Motor neuron (in vitro differentiated cells): ENCODE measurements at regions not wholly inside any gene's neighbourhood (a gene's known extent, or its start where the extent isn't known, plus 50 kb on each side); places are given as distances from the start of the nearest gene placed in this dataset.
"Not testable (repeated sequence)": the region's sequence is repeated elsewhere in the genome, so short reads cannot be mapped to it uniquely, and the experiment has no call there.

Experiments
- ATAC-seq, 8 experiments: fragments of 200-7000 bp; cut with Tn5 transposase; replicated peaks in 6 of 8; 2 replicates each; pipeline ENCODE4 v1.8.0; 2021; ENCODE audit warnings: mild to moderate bottlenecking in 8 of 8, moderate library complexity in 8 of 8
- H3K27ac ChIP-seq, 2 donors: fragments of 250-450 bp; sonication (Bioruptor Pico); 2 replicates each; pipeline ENCODE4 v1.9.0; 2021; ENCODE audit warnings: antibody characterized with exemption in 2 of 2, mild to moderate bottlenecking in 2 of 2, moderate library complexity in 1 of 2
- H3K4me1 ChIP-seq, 2 donors: fragments of 250-450 bp; sonication (Bioruptor Pico); replicated peaks in 1 of 2; 2 replicates each; pipeline ENCODE4 v1.6.1; 2021; ENCODE audit warnings: antibody characterized with exemption in 2 of 2, mild to moderate bottlenecking in 2 of 2, moderate library complexity in 1 of 2
- H3K4me3 ChIP-seq, 5 donors: fragments of 250-450 bp; sonication (Bioruptor Pico); 2 replicates each; pipeline ENCODE4 v1.9.0; 2021; ENCODE audit warnings: antibody characterized with exemption in 5 of 5, mild to moderate bottlenecking in 5 of 5, moderate library complexity in 4 of 5
- WGBS, 10 experiments: fragments of 450-650 bp; shearing (Covaris generic); methylation state at CpG; one replicate each; pipeline ENCODE4 v1.0.0; 2022; 5-methylcytosine and 5-hydroxymethylcytosine counted together
- in situ Hi-C, 9 experiments: fragments of 400-800 bp; cut with MboI; loops; one replicate each; pipeline ENCODE4 v1.15.0; 2021; ENCODE audit warnings: low sequenced_read_pairs in 9 of 9, low pct_unique_long_range_greater_than_20kb in 2 of 9; ENCODE audit not compliant: unreplicated experiment in 9 of 9

GRCh38 chr2:47699533-47700215 lies 83.3 kb upstream of the MSH6 start:
- H3K4me1 ChIP-seq: no peaks in the 10 kb centered on the region
- WGBS, 10 experiments: 50 to 100% (median 100%) methylated on average over 1 of the region's 1 CpG; no CpG with 5 or more reads in 1 of the 10 experiments
- H3K4me3 ChIP-seq: no peak overlapping the region
- in situ Hi-C loops: no loop called here
- no peak overlapping the region for H3K27ac ChIP-seq
- no peak for ATAC-seq

GRCh38 chr2:47698436-47698972 lies 84.4 kb upstream of the MSH6 start:
- ATAC-seq, H3K27ac ChIP-seq, H3K4me1 ChIP-seq, H3K4me3 ChIP-seq, in situ Hi-C loops: not testable (repeated sequence)
- WGBS, 10 experiments: 10 to 87% (median 68%) methylated on average over 1 to 3 of the region's 4 CpGs; no CpG with 5 or more reads in 4 of the 10 experiments

DNA sequence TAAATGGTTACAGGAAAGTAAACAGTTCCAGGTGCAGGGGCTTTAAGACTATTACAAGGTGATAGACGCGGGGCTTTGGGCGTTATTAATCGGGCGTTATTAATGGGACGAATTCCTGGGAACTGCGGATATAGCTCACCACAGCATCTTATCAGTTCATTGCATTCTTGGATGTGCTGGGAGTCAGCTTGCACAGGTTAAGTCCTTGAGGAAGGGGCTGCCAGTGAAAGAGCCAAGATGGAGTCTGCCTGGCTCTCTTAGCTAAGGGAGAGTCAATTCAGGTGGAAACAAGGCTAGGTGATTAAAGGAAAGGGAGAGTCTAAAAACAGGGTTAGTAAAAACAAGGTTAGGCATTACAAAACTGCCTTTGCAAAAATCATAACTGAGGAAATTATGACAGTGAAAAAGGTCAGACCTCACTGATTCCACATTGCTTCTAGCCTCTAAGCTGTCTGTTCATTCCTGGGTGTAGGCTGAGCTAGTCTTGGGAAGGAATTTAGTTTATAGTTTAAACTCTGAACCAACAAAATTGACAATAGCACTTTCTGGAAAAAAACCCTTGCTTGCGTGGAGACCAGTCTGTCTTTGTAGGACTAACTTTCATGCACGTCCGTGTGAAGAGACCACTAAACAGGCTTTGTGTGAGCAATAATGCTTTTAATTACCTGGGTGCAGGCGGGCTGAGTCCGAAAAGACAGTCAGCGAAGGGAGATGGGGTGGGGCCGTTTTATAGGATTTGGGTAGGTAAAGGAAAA lies 85.1 kb upstream of the MSH6 start:
- H3K27ac ChIP-seq, ATAC-seq, in situ Hi-C loops, H3K4me1 ChIP-seq, H3K4me3 ChIP-seq: not testable (repeated sequence)
- WGBS, 10 experiments: 63 to 96% (median 87%) methylated on average over 2 to 10 of the region's 14 CpGs; no CpG with 5 or more reads in 3 of the 10 experiments

- no peaks in the 10 kb centered on the region for H3K4me1 ChIP-seq
- 32 to 100% (median 79%) methylated on average over 1 to 11 of the region's 12 CpGs for WGBS, 10 experiments
- in situ Hi-C loops: no loop called here
- no peak overlapping the region for H3K4me3 ChIP-seq
- H3K27ac ChIP-seq: no peak overlapping the region
- no peak for ATAC-seq
Observed at GRCh38 chr2:47697000-47697601, 85.8 kb upstream of the MSH6 start.

DNA sequence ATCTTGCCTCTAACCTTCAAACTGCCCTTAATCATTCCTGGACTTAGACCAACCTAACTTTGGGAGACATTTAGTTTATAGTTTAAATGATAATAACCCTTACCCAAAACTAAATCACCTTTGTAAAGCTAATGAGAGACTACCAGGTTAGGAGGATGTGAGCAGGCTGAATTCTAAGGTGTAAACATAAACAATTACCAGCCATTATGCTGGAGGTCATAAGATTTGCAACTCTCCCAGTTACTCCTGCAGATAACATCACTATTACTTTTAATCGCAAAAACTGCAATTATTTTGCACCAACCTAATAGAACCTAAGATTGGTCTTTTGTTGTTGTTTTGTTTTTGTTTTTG lies 86.5 kb upstream of the MSH6 start:
- WGBS, 10 experiments: 29 to 100% (median 86%) methylated on average over 1 of the region's 1 CpG; no CpG with 5 or more reads in 2 of the 10 experiments
- no peaks in the 10 kb centered on the region for H3K4me1 ChIP-seq
- H3K27ac ChIP-seq: no peak overlapping the region
- no peak overlapping the region for H3K4me3 ChIP-seq
- no peak for ATAC-seq
- in situ Hi-C loops: no loop called here

DNA sequence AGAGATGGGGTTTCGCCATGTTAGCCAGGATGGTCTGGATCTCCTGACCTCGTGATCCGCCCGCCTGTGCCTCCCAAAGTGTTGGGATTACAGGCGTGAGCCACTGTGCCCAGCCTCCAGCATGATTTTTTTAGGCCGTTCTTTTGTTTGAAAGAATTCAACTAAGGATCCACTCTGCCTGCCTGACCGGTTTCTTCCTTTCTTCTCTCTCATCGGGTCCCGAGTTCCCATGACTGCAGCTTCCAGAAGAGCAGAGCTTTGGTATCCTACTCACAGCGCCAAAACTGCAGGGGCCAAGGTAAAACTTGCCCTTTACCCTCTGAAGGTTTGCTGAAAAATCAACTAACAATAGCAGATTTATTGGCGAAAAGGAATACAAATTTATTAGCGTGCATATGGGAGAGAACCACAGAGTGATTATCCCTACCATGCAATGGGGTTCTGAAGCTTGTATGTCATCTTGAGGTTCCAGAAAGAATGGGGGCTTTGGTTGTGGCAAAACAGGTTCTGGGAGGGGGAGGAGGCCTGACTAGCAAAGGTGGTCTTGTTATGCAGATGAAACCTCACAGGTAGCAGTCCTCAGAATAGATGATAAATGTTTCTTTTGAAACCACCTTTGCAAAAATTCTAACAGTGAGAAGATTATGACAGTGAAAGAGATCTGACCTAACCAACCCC lies 87.0 kb upstream of the MSH6 start:
- Histone ChIP-seq H3K27ac (no peak overlapping the region), H3K4me3 (no peak overlapping the region), H3K4me1 (no peaks in the 10 kb centered on the region)
- no peak for ATAC-seq
- in situ Hi-C loops: no loop called here
- 26 to 100% (median 70%) methylated on average over 1 to 8 of the region's 12 CpGs; no CpG with 5 or more reads in 1 of the 10 experiments for WGBS, 10 experiments

DNA sequence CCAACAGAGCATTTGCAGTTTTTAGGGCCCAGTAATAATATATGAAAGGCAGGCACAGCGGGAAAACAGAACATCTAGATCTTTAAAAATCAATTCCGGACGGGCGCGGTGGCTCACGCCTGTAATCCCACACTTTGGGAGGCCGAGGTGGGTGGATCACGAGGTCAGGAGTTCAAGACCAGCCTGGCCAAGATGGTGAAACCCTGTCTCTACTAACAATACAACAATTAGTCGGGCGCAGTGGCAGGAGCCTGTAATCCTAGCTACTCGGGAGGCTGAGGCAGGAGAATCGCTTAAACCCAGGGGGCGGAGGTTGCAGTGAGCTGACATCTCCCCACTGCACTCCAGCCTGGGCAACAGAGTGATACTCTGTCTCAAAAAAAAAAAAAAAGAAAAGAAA lies 88.5 kb upstream of the MSH6 start:
- H3K4me1 ChIP-seq, in situ Hi-C loops, H3K27ac ChIP-seq, ATAC-seq, H3K4me3 ChIP-seq: not testable (repeated sequence)
- 70 to 100% (median 82%) methylated on average over 1 to 12 of the region's 13 CpGs; no CpG with 5 or more reads in 2 of the 10 experiments for WGBS, 10 experiments

- H3K4me1 ChIP-seq, H3K4me3 ChIP-seq, H3K27ac ChIP-seq, ATAC-seq, in situ Hi-C loops: not testable (repeated sequence)
- WGBS, 10 experiments: 98 to 100% methylated on average over 3 to 8 of the region's 44 CpGs; no CpG with 5 or more reads in 8 of the 10 experiments
Observed at GRCh38 chr2:47690706-47691325, 92.1 kb upstream of the MSH6 start.

GRCh38 chr2:47690132-47690531 lies 92.8 kb upstream of the MSH6 start:
- no peak for ATAC-seq
- 11 to 100% (median 70%) methylated on average over 1 to 2 of the region's 2 CpGs; no CpG with 5 or more reads in 1 of the 10 experiments for WGBS, 10 experiments
- in situ Hi-C loops: no loop called here

DNA sequence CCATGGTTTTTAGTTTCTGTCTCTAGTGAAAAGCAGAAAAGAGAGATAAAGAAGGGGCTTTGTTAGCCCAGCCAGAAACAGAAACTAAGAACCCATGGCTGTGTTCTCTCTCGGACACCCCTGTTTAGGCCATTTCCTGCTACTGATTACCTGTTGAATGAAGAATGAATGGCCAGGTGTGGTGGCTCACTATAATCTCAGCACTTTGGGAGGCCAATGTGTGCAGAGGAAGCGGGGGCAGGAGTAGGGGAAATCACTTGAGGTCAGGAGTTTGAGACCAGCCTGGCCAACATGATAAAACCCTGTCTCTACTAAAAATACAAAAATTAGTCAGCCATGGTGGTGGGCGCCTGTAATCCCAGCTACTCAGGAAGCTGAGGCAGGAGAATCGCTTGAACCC lies 93.8 kb upstream of the MSH6 start:
- WGBS, 10 experiments: 45 to 100% (median 83%) methylated on average over 1 to 3 of the region's 4 CpGs; no CpG with 5 or more reads in 3 of the 10 experiments
- H3K27ac ChIP-seq, H3K4me3 ChIP-seq, ATAC-seq, H3K4me1 ChIP-seq, in situ Hi-C loops: not testable (repeated sequence)

More at GRCh38 chr2:47690132-47690531, 92.8 kb upstream of the MSH6 start:
- Histone ChIP-seq H3K4me3 (no peak overlapping the region), H3K27ac (no peak overlapping the region), H3K4me1 (no peaks in the 10 kb centered on the region)

DNA sequence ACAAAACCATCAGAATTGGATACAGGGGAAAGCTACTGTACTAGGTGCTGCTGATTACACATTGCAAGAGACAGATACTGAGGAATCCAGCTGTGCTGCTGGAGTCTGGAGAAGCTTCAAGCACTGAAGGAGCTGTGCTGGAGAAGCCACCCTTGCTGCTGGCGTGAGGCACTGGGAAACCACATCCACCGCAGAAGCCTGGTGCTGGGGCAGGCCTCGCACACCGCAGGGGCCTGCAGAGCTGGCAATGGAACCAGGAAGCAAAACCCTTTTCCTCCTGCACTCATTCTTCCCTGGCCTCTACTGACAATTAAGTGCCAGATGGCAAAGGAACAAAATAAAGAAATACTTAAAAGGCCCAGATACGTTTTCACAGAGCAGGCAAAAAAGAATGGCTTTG lies 94.4 kb upstream of the MSH6 start:
- WGBS, 10 experiments: 0 to 100% (median 89%) methylated on average over 1 to 5 of the region's 5 CpGs; no CpG with 5 or more reads in 3 of the 10 experiments
- no peak for ATAC-seq
- Histone ChIP-seq H3K4me3 (no peak overlapping the region), H3K27ac (no peak overlapping the region), H3K4me1 (no peaks in the 10 kb centered on the region)
- in situ Hi-C loops: no loop called here

DNA sequence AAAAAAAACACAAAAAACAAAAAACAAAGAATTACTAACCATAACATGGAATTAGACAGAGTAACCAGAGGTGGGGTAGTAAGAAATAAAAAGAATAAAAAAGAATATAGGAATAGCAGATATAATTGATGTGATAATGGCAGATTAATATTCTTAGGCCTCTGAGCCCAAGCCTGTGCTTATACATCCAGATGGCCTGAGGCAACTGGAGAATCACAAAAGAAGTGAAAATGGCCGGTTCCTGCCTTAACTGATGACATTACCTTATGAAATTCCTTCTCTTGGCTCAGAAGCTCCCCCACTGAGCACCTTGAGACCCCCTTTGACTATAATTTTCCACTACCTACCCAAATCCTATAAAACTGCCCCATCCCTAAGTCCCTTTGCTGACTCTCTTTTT lies 95.1 kb upstream of the MSH6 start:
- in situ Hi-C loops: no loop called here
- no peak for ATAC-seq
- Histone ChIP-seq H3K4me3 (no peak overlapping the region), H3K4me1 (no peaks in the 10 kb centered on the region), H3K27ac (no peak overlapping the region)
- 50 to 100% (median 78%) methylated on average over 1 of the region's 1 CpG; no CpG with 5 or more reads in 3 of the 10 experiments for WGBS, 10 experiments
